Fibroblast of lung (primary cell): ENCODE measurements at regions not wholly inside any gene's neighbourhood (a gene's known extent, or its start where the extent isn't known, plus 50 kb on each side); places are given as distances from the start of the nearest gene placed in this dataset.

Experiments used
- DNase-seq, 2 donors: peaks; one replicate each; pipeline versions ENCODE4 v3.0.0 to v3.0.0-alpha.2; 2010; ENCODE audit warnings: low read depth in 2 of 2
- H2AFZ ChIP-seq: 2 replicates; pipeline ENCODE4 v1.5.1; 2012; ENCODE audit warnings: low read length, control low read depth, inconsistent platforms
- H3K27ac ChIP-seq: 2 replicates; pipeline ENCODE4 v1.5.1; 2011; ENCODE audit warnings: low read length, control low read depth; ENCODE audit not compliant: insufficient read depth
- H3K27me3 ChIP-seq: 2 replicates; pipeline ENCODE4 v1.5.1; 2011; ENCODE audit warnings: mild to moderate bottlenecking, low read length; ENCODE audit not compliant: control insufficient read depth, insufficient read depth
- H3K36me3 ChIP-seq: 2 replicates; pipeline ENCODE4 v1.5.1; 2011; ENCODE audit warnings: low read length; ENCODE audit not compliant: control insufficient read depth, insufficient read depth
- H3K4me1 ChIP-seq: 2 replicates; pipeline ENCODE4 v1.5.1; 2011; ENCODE audit warnings: low read length; ENCODE audit not compliant: control insufficient read depth, insufficient read depth; ENCODE audit errors: extremely low read depth
- H3K4me2 ChIP-seq: 2 replicates; pipeline ENCODE4 v1.5.1; 2011; ENCODE audit warnings: low read length, control low read depth; ENCODE audit not compliant: insufficient read depth; ENCODE audit errors: extremely low read depth
- H3K4me3 ChIP-seq, 4 experiments: fragments of 200-600 bp in 1 of 4; sonication (generic) in 1 of 4; replicated peaks in 1 of 4; 2 replicates each; pipeline ENCODE4 v1.5.1; 2011 to 2016; ENCODE audit warnings: low read length in 4 of 4, low read depth in 3 of 4, mild to moderate bottlenecking in 3 of 4, control low read depth in 2 of 4, inconsistent platforms in 1 of 4, mixed read lengths in 1 of 4; ENCODE audit not compliant: insufficient read depth in 1 of 4; ENCODE audit errors: control extremely low read depth in 1 of 4
- H3K79me2 ChIP-seq: 2 replicates; pipeline ENCODE4 v1.5.1; 2012; ENCODE audit warnings: mild to moderate bottlenecking, low read length, inconsistent platforms; ENCODE audit not compliant: control insufficient read depth, insufficient read depth
- H3K9ac ChIP-seq: 2 replicates; pipeline ENCODE4 v1.5.1; 2011; ENCODE audit warnings: mild to moderate bottlenecking, low read length, control low read depth; ENCODE audit not compliant: insufficient read depth
- H3K9me3 ChIP-seq: 2 replicates; pipeline ENCODE4 v1.5.1; 2012; ENCODE audit warnings: low read depth, low read length; ENCODE audit not compliant: control insufficient read depth, insufficient read depth
- H4K20me1 ChIP-seq: 2 replicates; pipeline ENCODE4 v1.5.1; 2011; ENCODE audit warnings: low read length; ENCODE audit not compliant: control insufficient read depth, insufficient read depth; ENCODE audit errors: extremely low read depth
- EZH2 ChIP-seq: IDR thresholded peaks from 2 replicates; pipeline ENCODE4 v1.5.1; 2012; ENCODE audit warnings: low read length, control low read depth, mild to moderate bottlenecking; ENCODE audit errors: missing control alignments
- TF ChIP-seq, protein P1 (sequence below), 2 donors: IDR thresholded peaks in 1 of 2; conservative IDR thresholded peaks in 1 of 2; 1 replicate in 1 of 2; 2 replicates in 1 of 2; pipeline ENCODE4 v1.5.1; 2011 to 2012; ENCODE audit warnings: low read length in 2 of 2, control low read depth in 1 of 2, inconsistent platforms in 1 of 2, low read depth in 1 of 2, mild to moderate bottlenecking in 1 of 2

DNA sequence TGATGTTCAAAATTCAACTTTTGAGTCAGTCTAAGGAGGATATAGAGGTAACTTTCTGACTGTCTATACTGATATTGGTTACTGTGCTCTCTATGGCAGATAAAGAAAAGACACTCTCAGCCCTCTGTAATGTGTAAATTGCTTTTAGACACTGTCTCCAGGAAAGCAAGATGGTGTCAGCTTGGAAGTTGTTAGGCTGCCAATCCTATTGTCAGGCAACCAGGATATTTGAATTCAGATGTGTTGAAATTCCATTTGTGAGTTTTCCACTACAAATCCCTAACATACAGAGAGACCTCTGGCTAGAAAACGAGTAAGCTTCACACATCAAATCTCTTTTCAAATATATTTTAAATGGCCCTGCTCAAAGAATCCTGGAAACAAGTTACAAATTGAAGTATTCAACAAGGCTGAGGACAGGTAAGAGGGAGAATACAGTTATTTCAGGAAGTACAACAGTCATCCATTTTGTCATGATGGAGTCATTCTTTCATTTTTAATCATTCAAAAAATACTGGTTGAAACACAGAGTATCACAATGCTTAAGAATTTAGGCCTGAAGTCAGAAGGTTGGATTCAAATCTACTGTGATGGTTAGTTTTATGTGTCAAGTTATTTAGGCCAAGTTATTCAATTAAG, 312.0 kb downstream of the OLFM4 start:
- no peak overlapping the region for H2AFZ ChIP-seq
- TF ChIP-seq, protein P1, sequence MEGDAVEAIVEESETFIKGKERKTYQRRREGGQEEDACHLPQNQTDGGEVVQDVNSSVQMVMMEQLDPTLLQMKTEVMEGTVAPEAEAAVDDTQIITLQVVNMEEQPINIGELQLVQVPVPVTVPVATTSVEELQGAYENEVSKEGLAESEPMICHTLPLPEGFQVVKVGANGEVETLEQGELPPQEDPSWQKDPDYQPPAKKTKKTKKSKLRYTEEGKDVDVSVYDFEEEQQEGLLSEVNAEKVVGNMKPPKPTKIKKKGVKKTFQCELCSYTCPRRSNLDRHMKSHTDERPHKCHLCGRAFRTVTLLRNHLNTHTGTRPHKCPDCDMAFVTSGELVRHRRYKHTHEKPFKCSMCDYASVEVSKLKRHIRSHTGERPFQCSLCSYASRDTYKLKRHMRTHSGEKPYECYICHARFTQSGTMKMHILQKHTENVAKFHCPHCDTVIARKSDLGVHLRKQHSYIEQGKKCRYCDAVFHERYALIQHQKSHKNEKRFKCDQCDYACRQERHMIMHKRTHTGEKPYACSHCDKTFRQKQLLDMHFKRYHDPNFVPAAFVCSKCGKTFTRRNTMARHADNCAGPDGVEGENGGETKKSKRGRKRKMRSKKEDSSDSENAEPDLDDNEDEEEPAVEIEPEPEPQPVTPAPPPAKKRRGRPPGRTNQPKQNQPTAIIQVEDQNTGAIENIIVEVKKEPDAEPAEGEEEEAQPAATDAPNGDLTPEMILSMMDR (conservative IDR thresholded peaks at IDR 0.05 in 1 of 2, IDR thresholded peaks at IDR 0.05 in 1 of 2; ENCODE audit: low read depth in 1 of 2, low read length in 2 of 2): no peak
- TF ChIP-seq EZH2: no peak
- no peak for DNase-seq
- no peak overlapping the region for H3K9ac ChIP-seq
- H3K4me1 ChIP-seq: no peaks in the 10 kb centered on the region
- H3K4me3 ChIP-seq: no peak overlapping the region
- no peaks in the 10 kb centered on the region for H3K9me3 ChIP-seq
- no peaks in the 10 kb centered on the region for H4K20me1 ChIP-seq
- no peak overlapping the region for H3K4me2 ChIP-seq
- H3K36me3 ChIP-seq: no peaks in the 10 kb centered on the region
- H3K27me3 ChIP-seq: no peaks in the 10 kb centered on the region
- no peak overlapping the region for H3K27ac ChIP-seq
- H3K79me2 ChIP-seq: no peaks in the 10 kb centered on the region

DNA sequence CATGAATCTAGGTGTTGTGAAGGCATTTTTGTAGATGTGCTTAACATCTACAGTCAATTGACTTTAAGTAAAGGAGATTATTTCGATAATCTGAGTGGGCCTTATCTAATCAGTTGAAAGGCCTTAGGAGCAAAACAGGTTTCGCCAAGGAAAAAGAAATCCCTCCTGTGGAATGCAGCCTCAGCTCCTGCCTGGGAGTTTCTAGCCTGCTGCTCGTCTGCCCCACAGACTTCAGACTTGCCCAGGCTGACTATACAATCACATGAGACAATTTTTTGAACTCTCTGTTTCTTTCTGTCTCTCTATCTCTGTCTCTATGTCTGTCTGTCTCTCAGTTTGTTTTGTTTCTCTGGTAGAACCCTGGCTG, 312.5 kb downstream of the OLFM4 start:
- H3K9ac ChIP-seq: no peak overlapping the region
- H3K27me3 ChIP-seq: no peaks in the 10 kb centered on the region
- no peaks in the 10 kb centered on the region for H3K9me3 ChIP-seq
- no peak overlapping the region for H3K4me2 ChIP-seq
- no peaks in the 10 kb centered on the region for H4K20me1 ChIP-seq
- H3K36me3 ChIP-seq: no peaks in the 10 kb centered on the region
- H3K4me1 ChIP-seq: no peaks in the 10 kb centered on the region
- no peak overlapping the region for H3K4me3 ChIP-seq
- H3K79me2 ChIP-seq: no peaks in the 10 kb centered on the region
- H2AFZ ChIP-seq: no peak overlapping the region
- TF ChIP-seq EZH2: no peak
- TF ChIP-seq, protein P1 (conservative IDR thresholded peaks at IDR 0.05 in 1 of 2, IDR thresholded peaks at IDR 0.05 in 1 of 2; ENCODE audit: low read depth in 1 of 2, low read length in 2 of 2): no peak
- no peak overlapping the region for H3K27ac ChIP-seq
- DNase-seq: no peak

DNA sequence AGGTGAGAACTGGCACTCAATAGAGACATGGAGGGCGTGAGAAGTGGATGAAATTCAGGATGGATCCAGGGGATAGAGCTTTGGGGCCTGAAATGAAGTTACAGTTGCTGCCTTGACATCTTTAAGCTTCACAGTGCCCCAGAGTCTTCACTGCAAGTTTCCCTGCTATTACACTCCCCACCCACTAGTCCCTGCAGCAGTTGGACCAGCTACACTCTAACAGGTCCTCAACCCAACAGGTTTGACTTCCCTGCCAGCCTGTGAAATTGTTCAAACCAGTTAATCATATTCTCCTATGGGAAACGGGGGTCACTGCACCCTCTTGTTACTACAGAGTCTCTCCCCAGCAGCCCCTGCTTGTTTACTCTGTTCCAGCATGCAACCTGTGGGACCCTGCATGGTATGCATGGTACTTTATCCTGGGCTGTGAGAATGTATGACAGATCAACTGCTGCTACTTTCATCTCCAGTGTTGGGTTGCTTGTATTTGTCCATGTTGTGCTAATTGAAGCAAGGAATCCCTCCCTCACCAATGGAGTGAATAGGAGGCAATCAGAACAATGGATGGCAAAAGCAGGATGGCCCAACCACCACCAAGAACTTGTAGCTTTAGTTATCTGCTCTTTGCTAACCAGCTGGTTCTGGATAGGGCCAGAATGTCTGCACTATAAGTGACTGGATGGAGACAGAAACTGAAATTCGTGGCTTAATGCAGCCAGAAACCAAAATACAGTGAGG, 314.2 kb downstream of the OLFM4 start:
- Histone ChIP-seq H3K4me3 (no peak overlapping the region), H3K27ac (no peak overlapping the region), H3K9me3 (no peaks in the 10 kb centered on the region), H3K4me2 (no peak overlapping the region), H3K9ac (no peak overlapping the region), H3K27me3 (no peaks in the 10 kb centered on the region), H3K36me3 (no peaks in the 10 kb centered on the region), H3K4me1 (no peaks in the 10 kb centered on the region), H4K20me1 (no peaks in the 10 kb centered on the region), H2AFZ (no peak overlapping the region), H3K79me2 (no peaks in the 10 kb centered on the region)
- no peak for DNase-seq
- TF ChIP-seq, protein P1 (conservative IDR thresholded peaks at IDR 0.05 in 1 of 2, IDR thresholded peaks at IDR 0.05 in 1 of 2; ENCODE audit: low read depth in 1 of 2, low read length in 2 of 2): no peak
- TF ChIP-seq EZH2: no peak
